Tongue (tissue), 1 donor: ENCODE measurements at regions not wholly inside any gene's neighbourhood (a gene's known extent, or its start where the extent isn't known, plus 50 kb on each side); places are given as distances from the start of the nearest gene placed in this dataset.

Experiments
- DNase-seq: peaks from one replicate; pipeline ENCODE4 v3.0.0-alpha.2; 2015

GRCh38 chr12:114302606-114303315, 103.2 kb downstream of the TBX5 start:
- no peak for DNase-seq

GRCh38 chr12:114302117-114302516, 103.8 kb downstream of the TBX5 start:
- DNase-seq, result no peak

- DNase-seq, result no peak
Observed at GRCh38 chr12:114294303-114294685, 111.7 kb downstream of the TBX5 start.

GRCh38 chr12:114293571-114294302, 112.2 kb downstream of the TBX5 start:
- DNase-seq, result no peak

- DNase-seq, result no peak
Observed at GRCh38 chr12:114293073-114293472, 112.9 kb downstream of the TBX5 start.

GRCh38 chr12:114291389-114292060, 114.4 kb downstream of the TBX5 start:
- no peak for DNase-seq

GRCh38 chr12:114287821-114288525, 118.0 kb downstream of the TBX5 start:
- DNase-seq, result no peak

GRCh38 chr12:114286145-114286544, 119.8 kb downstream of the TBX5 start:
- DNase-seq, result no peak

GRCh38 chr12:114285554-114285953, 120.4 kb downstream of the TBX5 start:
- no peak for DNase-seq

GRCh38 chr12:114284041-114284440, 121.9 kb downstream of the TBX5 start:
- no peak for DNase-seq

GRCh38 chr12:114275932-114276785, 129.8 kb downstream of the TBX5 start:
- no peak for DNase-seq

GRCh38 chr12:114275086-114275485, 130.9 kb downstream of the TBX5 start:
- peak; percentile 8 for DNase-seq

GRCh38 chr12:114274131-114274530, 131.8 kb downstream of the TBX5 start:
- DNase-seq, result peak; percentile 75

- peak; percentile 68 for DNase-seq
Observed at GRCh38 chr12:114272605-114273004, 133.3 kb downstream of the TBX5 start.

GRCh38 chr12:114272071-114272470, 133.9 kb downstream of the TBX5 start:
- DNase-seq, result peak; percentile 12

- no peak for DNase-seq
Observed at GRCh38 chr12:114269153-114269552, 136.8 kb downstream of the TBX5 start.

GRCh38 chr12:114266536-114266935, 139.4 kb downstream of the TBX5 start:
- DNase-seq, result no peak

- DNase-seq, result no peak
Observed at GRCh38 chr12:114265036-114265435, 140.9 kb downstream of the TBX5 start.

- no peak for DNase-seq
Observed at GRCh38 chr12:114263056-114263805, 142.7 kb downstream of the TBX5 start.

GRCh38 chr12:114257687-114258086, 148.3 kb downstream of the TBX5 start:
- no peak for DNase-seq

- no peak for DNase-seq
Observed at GRCh38 chr12:114254998-114255397, 150.9 kb downstream of the TBX5 start.
